ENCODE measurements at regions not wholly inside any gene's neighbourhood (a gene's known extent, or its start where the extent isn't known, plus 50 kb on each side); places are given as distances from the start of the nearest gene placed in this dataset.

DNA sequence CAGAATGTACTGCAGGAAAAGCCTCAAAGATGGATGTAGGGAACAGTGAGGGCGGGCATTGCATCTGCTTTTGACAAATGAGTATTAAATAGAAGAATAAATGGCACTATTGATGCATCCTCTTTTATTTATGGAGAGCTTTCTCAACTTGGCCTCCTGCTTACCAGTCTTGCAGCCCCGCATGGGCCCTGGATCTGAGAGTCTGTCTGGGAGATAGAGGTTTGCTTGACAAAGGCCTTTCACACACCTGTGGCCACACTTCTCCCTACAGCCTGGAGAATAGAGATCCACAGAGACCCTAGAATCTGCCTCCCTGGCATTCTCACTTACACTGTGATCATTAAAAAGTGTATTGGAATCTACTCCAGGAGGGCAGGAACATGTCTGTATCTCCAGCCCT is 203.8 kb upstream of the CDH4 start:
- Mint-ChIP-seq H3K4me1 (no peaks in the 10 kb centered on the region), H3K4me3 (no peak overlapping the region), H3K27ac (no peak overlapping the region), H3K27me3 (no peaks in the 10 kb centered on the region), H3K9me3 (peaks cover 0 to 5% of the 10 kb centered on the region in 2 donors), H3K36me3 (no peaks in the 10 kb centered on the region)
- DNase-seq (no peak), ATAC-seq (replicated peaks) (no peak)

DNA sequence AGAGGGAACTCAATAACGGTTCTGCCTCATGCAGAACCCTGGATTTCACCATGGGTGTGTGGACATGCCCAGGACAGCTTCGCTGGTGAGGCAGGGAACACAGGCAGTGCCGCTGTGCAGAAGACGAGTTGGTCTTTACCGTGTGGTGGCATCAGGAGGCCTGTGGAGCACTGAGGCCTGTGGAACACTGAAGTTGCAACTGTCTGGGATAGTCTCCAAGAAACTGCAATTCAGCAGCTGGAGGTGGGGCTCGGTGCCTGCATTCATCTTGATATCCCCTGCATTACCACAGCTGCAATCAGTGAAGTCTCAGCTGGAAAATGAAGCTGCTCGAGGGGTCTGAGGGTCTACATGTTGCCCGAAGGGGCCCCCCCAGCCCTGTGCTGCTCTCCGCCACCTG is 202.4 kb upstream of the CDH4 start:
- H3K4me1 Mint-ChIP-seq = no peaks in the 10 kb centered on the region
- ATAC-seq (replicated peaks) = no peak
- peaks cover 0 to 5% of the 10 kb centered on the region in 2 donors for H3K9me3 Mint-ChIP-seq
- H3K27me3 Mint-ChIP-seq = no peaks in the 10 kb centered on the region
- H3K36me3 Mint-ChIP-seq = no peaks in the 10 kb centered on the region
- DNase-seq = no peak
- no peak overlapping the region for H3K4me3 Mint-ChIP-seq
- no peak overlapping the region for H3K27ac Mint-ChIP-seq

- Mint-ChIP-seq H3K27ac (no peak overlapping the region), H3K36me3 (no peaks in the 10 kb centered on the region), H3K27me3 (no peaks in the 10 kb centered on the region), H3K9me3 (peaks cover 0 to 5% of the 10 kb centered on the region in 2 donors), H3K4me3 (no peak overlapping the region), H3K4me1 (no peaks in the 10 kb centered on the region)
- DNase-seq = no peak
- ATAC-seq (replicated peaks) = no peak
Measured at GRCh38 chr20:61050336-61050890, 201.6 kb upstream of the CDH4 start.

DNA sequence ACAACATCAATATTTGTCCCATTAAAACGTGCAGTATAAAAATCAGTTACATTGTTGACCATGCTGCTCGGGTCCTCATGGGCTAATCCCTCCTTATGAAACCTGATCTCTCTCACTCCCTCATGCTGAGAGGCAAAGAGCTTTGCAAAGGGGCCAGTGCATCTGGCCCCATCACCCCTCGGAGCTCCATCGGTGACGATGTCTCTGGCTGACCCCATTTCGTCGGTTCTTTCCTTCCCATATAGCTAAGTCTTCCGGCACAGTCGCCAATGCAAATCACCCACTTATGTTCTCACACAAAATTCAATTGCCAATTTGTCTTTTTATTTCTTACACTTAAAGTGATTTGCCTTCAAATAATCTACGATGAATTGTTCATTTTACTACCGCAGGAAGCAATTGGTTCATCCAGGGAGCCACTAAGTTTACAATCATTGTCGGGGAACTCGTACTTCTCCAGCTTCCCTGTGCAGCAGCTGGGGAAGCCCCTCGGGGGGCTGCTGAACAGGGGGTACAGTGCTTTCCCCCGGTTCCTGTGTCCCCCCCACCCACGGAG is 199.8 kb upstream of the CDH4 start:
- DNase-seq (no peak), ATAC-seq (replicated peaks) (no peak)
- no peaks in the 10 kb centered on the region for H3K36me3 Mint-ChIP-seq
- H3K9me3 Mint-ChIP-seq = peaks cover 0 to 3% of the 10 kb centered on the region in 2 donors
- no peaks in the 10 kb centered on the region for H3K4me1 Mint-ChIP-seq
- H3K27me3 Mint-ChIP-seq = no peaks in the 10 kb centered on the region
- no peak overlapping the region for H3K27ac Mint-ChIP-seq
- H3K4me3 Mint-ChIP-seq = no peak overlapping the region

GRCh38 chr20:61052776-61053442 is 199.2 kb upstream of the CDH4 start:
- Mint-ChIP-seq H3K27me3 (no peaks in the 10 kb centered on the region), H3K27ac (no peak overlapping the region), H3K9me3 (peaks cover 0 to 3% of the 10 kb centered on the region in 2 donors), H3K4me3 (no peak overlapping the region), H3K4me1 (no peaks in the 10 kb centered on the region), H3K36me3 (no peaks in the 10 kb centered on the region)
- no peak for DNase-seq
- ATAC-seq (replicated peaks) = no peak

- no peak overlapping the region for H3K4me3 Mint-ChIP-seq
- no peak overlapping the region for H3K27ac Mint-ChIP-seq
Measured at GRCh38 chr20:61053487-61053886, 198.6 kb upstream of the CDH4 start.

GRCh38 chr20:61053889-61054288 is 198.2 kb upstream of the CDH4 start:
- ATAC-seq (replicated peaks) (no peak), DNase-seq (no peak)
- no peaks in the 10 kb centered on the region for H3K36me3 Mint-ChIP-seq
- no peak overlapping the region for H3K27ac Mint-ChIP-seq
- H3K4me1 Mint-ChIP-seq = no peaks in the 10 kb centered on the region
- H3K27me3 Mint-ChIP-seq = no peaks in the 10 kb centered on the region
- peaks cover 0 to 1% of the 10 kb centered on the region in 2 donors for H3K9me3 Mint-ChIP-seq
- H3K4me3 Mint-ChIP-seq = no peak overlapping the region

More at GRCh38 chr20:61053487-61053886, 198.6 kb upstream of the CDH4 start:
- H3K27me3 Mint-ChIP-seq = no peaks in the 10 kb centered on the region
- H3K36me3 Mint-ChIP-seq = no peaks in the 10 kb centered on the region
- no peaks in the 10 kb centered on the region for H3K4me1 Mint-ChIP-seq
- ATAC-seq (replicated peaks) = no peak
- H3K9me3 Mint-ChIP-seq = peaks cover 0 to 3% of the 10 kb centered on the region in 2 donors
- DNase-seq = no peak

- H3K27me3 Mint-ChIP-seq = no peaks in the 10 kb centered on the region
- no peaks in the 10 kb centered on the region for H3K36me3 Mint-ChIP-seq
- DNase-seq = no peak
- no peak overlapping the region for H3K4me3 Mint-ChIP-seq
- H3K9me3 Mint-ChIP-seq = peaks cover 0 to 1% of the 10 kb centered on the region in 2 donors
- ATAC-seq (replicated peaks) = no peak
- no peak overlapping the region for H3K27ac Mint-ChIP-seq
- H3K4me1 Mint-ChIP-seq = no peaks in the 10 kb centered on the region
Measured at GRCh38 chr20:61054411-61054810, 197.7 kb upstream of the CDH4 start.

DNA sequence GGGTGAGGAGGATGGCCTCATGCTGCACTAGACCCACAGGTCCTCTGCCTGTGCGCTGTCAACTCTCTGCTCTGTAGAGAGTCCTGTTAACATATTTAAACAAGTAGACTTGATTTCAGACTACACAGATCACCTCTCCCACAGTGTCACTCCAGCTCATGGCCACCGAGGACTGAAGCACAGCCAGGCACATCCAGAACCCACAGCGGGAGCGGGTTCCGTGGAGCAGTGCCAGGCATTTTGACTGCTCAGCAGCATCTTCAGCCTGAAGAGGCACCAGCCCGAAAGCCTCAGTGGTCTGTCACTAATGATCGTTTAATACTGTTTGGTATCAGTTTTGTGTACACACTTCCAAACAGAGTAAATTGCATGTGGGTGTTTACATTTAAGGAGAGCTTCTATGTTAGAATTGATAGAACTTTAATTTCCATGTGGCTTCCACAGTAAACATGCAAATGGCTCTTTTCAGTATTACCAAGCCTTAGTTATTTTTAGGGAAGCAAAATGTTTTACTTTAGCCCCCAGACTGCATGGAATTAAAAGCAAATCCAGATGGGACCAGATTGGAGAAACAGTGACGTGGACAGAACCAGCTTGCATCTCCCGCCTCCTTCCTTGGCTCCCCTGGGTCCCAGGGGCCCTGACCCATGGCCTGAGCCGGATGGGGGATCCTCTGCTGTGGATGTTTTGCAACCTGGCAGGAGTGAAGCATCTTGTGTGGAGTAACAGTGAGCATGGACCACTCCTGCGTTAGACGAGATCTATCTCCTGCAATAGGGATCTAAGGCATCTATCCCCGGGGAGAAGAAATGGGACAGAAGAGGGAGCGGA is 196.7 kb upstream of the CDH4 start:
- Mint-ChIP-seq H3K4me3 (no peak overlapping the region), H3K9me3 (peaks cover 1 to 2% of the 10 kb centered on the region in 2 donors), H3K27ac (no peak overlapping the region), H3K27me3 (no peaks in the 10 kb centered on the region), H3K36me3 (no peaks in the 10 kb centered on the region), H3K4me1 (no peaks in the 10 kb centered on the region)
- DNase-seq (no peak), ATAC-seq (replicated peaks) (no peak)

- Mint-ChIP-seq H3K4me3 (no peak overlapping the region), H3K27me3 (no peaks in the 10 kb centered on the region), H3K9me3 (peaks cover 3 to 8% of the 10 kb centered on the region in 2 donors), H3K4me1 (no peaks in the 10 kb centered on the region), H3K27ac (no peak overlapping the region), H3K36me3 (no peaks in the 10 kb centered on the region)
- ATAC-seq (replicated peaks) (no peak), DNase-seq (no peak)
Measured at GRCh38 chr20:61056116-61056515, 195.9 kb upstream of the CDH4 start.

DNA sequence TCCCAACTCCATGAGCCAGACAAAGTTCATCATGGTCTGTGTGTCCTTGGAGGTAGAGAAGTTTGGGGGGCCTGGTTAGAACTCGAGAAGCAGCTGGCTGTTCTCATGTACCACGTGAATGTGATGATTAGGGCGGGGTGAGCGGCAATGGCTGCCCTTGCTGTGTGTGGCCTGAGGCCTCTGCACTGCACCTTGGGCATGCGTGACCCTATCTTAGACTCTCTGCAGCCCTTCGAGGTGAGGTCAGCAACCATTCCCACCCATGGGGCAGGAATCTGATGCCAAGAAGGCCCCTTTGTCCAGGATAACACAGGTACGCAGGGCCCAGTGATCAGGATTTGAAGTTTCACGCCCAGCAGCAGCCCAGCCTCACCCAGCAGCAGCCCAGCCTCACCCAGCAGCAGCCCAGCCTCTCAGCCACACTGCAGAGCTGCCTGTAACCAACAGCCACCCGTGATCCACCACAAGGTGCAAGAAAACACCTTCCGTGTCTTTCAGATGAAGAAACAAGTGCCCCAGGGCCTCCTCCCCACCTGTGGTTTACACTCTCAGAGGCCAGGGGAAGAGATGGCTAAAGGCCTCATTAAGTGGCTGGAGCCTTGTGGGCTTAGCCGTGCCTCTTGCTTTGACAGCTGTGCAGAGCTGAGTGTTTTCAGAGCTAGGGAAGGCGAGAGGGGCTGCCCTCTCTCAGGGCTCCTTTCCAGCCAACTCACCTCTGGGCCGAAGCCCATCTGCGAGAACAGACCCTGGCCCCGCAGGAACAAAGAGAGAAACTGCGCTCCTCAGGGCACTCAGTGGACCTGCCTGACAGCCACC is 195.2 kb upstream of the CDH4 start:
- Mint-ChIP-seq H3K4me1 (no peaks in the 10 kb centered on the region), H3K4me3 (no peak overlapping the region), H3K27ac (no peak overlapping the region), H3K9me3 (peaks cover 3 to 8% of the 10 kb centered on the region in 2 donors), H3K36me3 (no peaks in the 10 kb centered on the region), H3K27me3 (no peaks in the 10 kb centered on the region)
- ATAC-seq (replicated peaks) = no peak
- DNase-seq = no peak

DNA sequence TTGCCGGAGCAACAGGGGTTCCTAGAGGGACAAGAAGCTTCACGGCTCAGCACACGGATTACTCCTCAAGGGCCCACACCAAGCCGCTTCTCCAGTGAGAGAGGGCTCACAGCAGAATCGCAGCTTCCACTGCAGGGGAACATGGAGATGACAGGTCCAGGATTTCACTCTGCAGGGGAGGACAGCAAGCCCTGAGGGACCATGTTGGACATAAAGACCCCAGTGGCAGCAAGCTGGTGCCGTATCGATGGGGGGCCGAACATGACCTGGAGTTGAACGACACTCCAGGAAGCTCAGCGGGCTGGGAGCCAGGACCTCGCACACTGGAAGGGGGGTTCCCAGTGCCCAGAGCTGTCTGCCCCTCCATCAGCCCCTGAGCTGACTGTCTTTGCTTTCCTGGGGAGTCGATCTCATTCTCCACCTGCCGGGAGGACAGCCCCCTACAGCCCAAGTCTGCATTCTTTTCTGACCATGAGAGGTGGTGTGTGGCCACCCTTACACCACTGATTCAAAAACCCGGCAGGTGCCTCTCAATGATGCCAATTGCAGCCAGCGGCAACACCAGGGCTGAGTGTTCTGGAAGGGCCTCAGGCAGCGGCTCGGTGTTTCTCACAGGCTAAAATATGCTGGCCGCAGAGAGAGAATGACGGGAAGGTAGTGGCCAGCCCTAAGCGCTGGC is 194.5 kb upstream of the CDH4 start:
- Mint-ChIP-seq H3K4me3 (no peak overlapping the region), H3K9me3 (peaks cover 4 to 8% of the 10 kb centered on the region in 2 donors), H3K4me1 (no peaks in the 10 kb centered on the region), H3K36me3 (no peaks in the 10 kb centered on the region), H3K27me3 (no peaks in the 10 kb centered on the region), H3K27ac (no peak overlapping the region)
- DNase-seq (no peak), ATAC-seq (replicated peaks) (no peak)

DNA sequence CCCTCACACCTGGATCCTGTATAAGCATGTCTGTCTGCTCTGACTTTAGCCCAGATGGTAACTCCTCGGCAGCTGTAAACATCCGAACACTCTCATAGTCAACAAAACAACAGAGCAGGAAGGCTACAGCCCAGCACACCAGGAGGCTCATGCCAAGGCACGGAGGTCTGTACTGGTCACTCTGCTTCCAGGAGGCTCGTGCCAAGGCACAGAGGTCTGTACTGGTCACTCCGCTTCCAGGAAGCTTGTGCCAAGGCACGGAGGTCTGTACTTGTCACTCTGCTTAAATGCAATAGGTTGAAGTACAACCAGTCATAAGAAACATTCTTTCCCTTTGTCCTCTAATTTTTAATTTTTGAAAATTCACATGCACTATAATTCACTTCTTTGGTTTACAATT is 190.1 kb upstream of the CDH4 start:
- no peak for DNase-seq
- ATAC-seq (replicated peaks) = no peak
- H3K27ac Mint-ChIP-seq = no peak overlapping the region
- peaks cover 8 to 15% of the 10 kb centered on the region in 2 donors for H3K9me3 Mint-ChIP-seq
- no peak overlapping the region for H3K4me3 Mint-ChIP-seq
- H3K27me3 Mint-ChIP-seq = no peaks in the 10 kb centered on the region
- no peaks in the 10 kb centered on the region for H3K4me1 Mint-ChIP-seq
- no peaks in the 10 kb centered on the region for H3K36me3 Mint-ChIP-seq

All from stimulated activated naive B cell treated with anti-CD40 and anti-IgM and Interleukin-4, amounts not matched to agents 10 μg/mL and 1 μg/mL and 100 μg/mL, for 72 hours (primary cell).